ENCODE measurements at regions not wholly inside any gene's neighbourhood (a gene's known extent, or its start where the extent isn't known, plus 50 kb on each side); places are given as distances from the start of the nearest gene placed in this dataset.

GRCh38 chr10:124336186-124336585 lies 82.5 kb downstream of the OAT start:
- H3K4me1 ChIP-seq (ENCODE audit: control insufficient read depth, insufficient read depth, low read length) = no peaks in the 10 kb centered on the region
- no peak overlapping the region for H3K4me3 ChIP-seq (ENCODE audit: low read length)
- no peaks in the 10 kb centered on the region for H3K9me3 ChIP-seq (ENCODE audit: control insufficient read depth, low read length)
- H3K9ac ChIP-seq (ENCODE audit: low read length) = no peak overlapping the region
- H3K27me3 ChIP-seq (ENCODE audit: control insufficient read depth, insufficient read depth, low read length) = no peaks in the 10 kb centered on the region
- H3K36me3 ChIP-seq (ENCODE audit: control insufficient read depth, insufficient read depth, low read length) = no peaks in the 10 kb centered on the region

GRCh38 chr10:124333931-124334330 lies 84.8 kb downstream of the OAT start:
- Histone ChIP-seq H3K27me3 (ENCODE audit: control insufficient read depth, insufficient read depth, low read length) (no peaks in the 10 kb centered on the region), H3K4me1 (ENCODE audit: control insufficient read depth, insufficient read depth, low read length) (no peaks in the 10 kb centered on the region), H3K9ac (ENCODE audit: low read length) (no peak overlapping the region), H3K36me3 (ENCODE audit: control insufficient read depth, insufficient read depth, low read length) (no peaks in the 10 kb centered on the region), H3K4me3 (ENCODE audit: low read length) (no peak overlapping the region), H3K9me3 (ENCODE audit: control insufficient read depth, low read length) (no peaks in the 10 kb centered on the region)

DNA sequence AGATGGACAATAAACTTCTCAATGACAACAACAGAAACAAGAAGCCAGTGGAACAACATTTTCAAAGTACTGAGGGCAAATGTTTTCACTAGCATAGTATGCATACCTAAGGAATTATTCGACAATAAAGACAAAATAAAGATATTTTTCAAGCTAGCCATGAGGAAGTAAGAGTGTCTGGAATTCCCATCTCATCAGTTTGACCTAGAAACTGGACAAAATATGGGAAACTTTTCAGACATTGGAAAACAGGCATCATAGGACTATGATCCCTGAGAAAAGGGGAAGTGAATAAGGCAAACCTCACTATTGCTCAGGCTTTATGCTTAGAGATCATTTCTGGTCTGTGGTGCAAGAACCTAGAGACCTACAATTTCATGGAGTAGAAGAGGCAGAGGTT lies 86.3 kb downstream of the OAT start:
- Histone ChIP-seq H3K4me1 (ENCODE audit: control insufficient read depth, insufficient read depth, low read length) (no peaks in the 10 kb centered on the region), H3K36me3 (ENCODE audit: control insufficient read depth, insufficient read depth, low read length) (no peaks in the 10 kb centered on the region), H3K4me3 (ENCODE audit: low read length) (no peak overlapping the region), H3K27me3 (ENCODE audit: control insufficient read depth, insufficient read depth, low read length) (no peaks in the 10 kb centered on the region), H3K9ac (ENCODE audit: low read length) (no peak overlapping the region), H3K9me3 (ENCODE audit: control insufficient read depth, low read length) (no peaks in the 10 kb centered on the region)

- H3K27me3 ChIP-seq (ENCODE audit: control insufficient read depth, insufficient read depth, low read length) = no peaks in the 10 kb centered on the region
- no peaks in the 10 kb centered on the region for H3K36me3 ChIP-seq (ENCODE audit: control insufficient read depth, insufficient read depth, low read length)
- H3K9ac ChIP-seq (ENCODE audit: low read length) = no peak overlapping the region
- H3K4me1 ChIP-seq (ENCODE audit: control insufficient read depth, insufficient read depth, low read length) = no peaks in the 10 kb centered on the region
- no peak overlapping the region for H3K4me3 ChIP-seq (ENCODE audit: low read length)
- no peaks in the 10 kb centered on the region for H3K9me3 ChIP-seq (ENCODE audit: control insufficient read depth, low read length)
Observed at GRCh38 chr10:124329941-124330340, 88.8 kb downstream of the OAT start.

- Histone ChIP-seq H3K4me1 (ENCODE audit: control insufficient read depth, insufficient read depth, low read length) (no peaks in the 10 kb centered on the region), H3K9me3 (ENCODE audit: control insufficient read depth, low read length) (no peaks in the 10 kb centered on the region), H3K36me3 (ENCODE audit: control insufficient read depth, insufficient read depth, low read length) (no peaks in the 10 kb centered on the region), H3K9ac (ENCODE audit: low read length) (no peak overlapping the region), H3K4me3 (ENCODE audit: low read length) (no peak overlapping the region), H3K27me3 (ENCODE audit: control insufficient read depth, insufficient read depth, low read length) (no peaks in the 10 kb centered on the region)
Observed at GRCh38 chr10:124329362-124329761, 89.4 kb downstream of the OAT start.

DNA sequence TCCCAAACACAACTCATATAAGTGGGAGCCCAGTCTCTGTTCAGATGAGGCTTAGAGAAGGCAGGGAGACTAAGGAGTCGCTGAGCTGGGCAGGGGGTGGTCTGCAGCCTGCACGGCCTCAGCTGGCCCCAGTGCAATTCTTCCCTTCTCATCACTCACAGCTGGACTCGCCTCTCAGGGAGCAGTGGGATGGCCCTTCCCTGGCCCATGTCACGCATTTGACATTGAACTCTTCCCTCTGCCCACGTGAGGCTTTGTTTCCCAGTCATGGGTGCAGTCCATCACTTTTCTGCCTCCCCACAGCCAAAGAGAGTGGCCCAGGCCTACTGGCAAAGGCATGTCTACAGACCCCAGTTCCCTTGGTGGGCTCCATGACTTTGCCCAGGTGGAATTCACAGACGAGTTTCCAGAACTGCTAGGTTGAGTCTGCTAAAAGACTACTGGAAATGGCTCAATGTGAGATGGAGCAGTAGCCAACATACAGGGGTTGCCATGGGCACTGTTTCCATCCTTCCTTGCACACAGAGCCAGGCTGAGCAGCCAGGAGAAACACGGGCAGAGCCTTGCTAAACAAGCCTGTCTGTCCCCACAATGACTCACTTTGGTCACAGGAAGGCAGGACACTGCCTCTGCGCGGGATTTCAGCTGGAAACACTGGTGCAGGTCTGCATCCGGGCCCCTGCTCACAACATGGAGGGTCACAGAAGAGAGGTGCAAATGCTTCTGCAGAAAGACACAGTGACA lies 90.1 kb downstream of the OAT start:
- H3K27me3 ChIP-seq (ENCODE audit: control insufficient read depth, insufficient read depth, low read length) = no peaks in the 10 kb centered on the region
- no peaks in the 10 kb centered on the region for H3K9me3 ChIP-seq (ENCODE audit: control insufficient read depth, low read length)
- no peaks in the 10 kb centered on the region for H3K36me3 ChIP-seq (ENCODE audit: control insufficient read depth, insufficient read depth, low read length)
- H3K4me1 ChIP-seq (ENCODE audit: control insufficient read depth, insufficient read depth, low read length) = no peaks in the 10 kb centered on the region
- no peak overlapping the region for H3K9ac ChIP-seq (ENCODE audit: low read length)
- no peak overlapping the region for H3K4me3 ChIP-seq (ENCODE audit: low read length)

- Histone ChIP-seq H3K9ac (ENCODE audit: low read length) (no peak overlapping the region), H3K4me3 (ENCODE audit: low read length) (no peak overlapping the region), H3K4me1 (ENCODE audit: control insufficient read depth, insufficient read depth, low read length) (no peaks in the 10 kb centered on the region), H3K9me3 (ENCODE audit: control insufficient read depth, low read length) (no peaks in the 10 kb centered on the region), H3K36me3 (ENCODE audit: control insufficient read depth, insufficient read depth, low read length) (no peaks in the 10 kb centered on the region), H3K27me3 (ENCODE audit: control insufficient read depth, insufficient read depth, low read length) (no peaks in the 10 kb centered on the region)
Observed at GRCh38 chr10:124325998-124326636, 92.6 kb downstream of the OAT start.

GRCh38 chr10:124325633-124325914 lies 93.1 kb downstream of the OAT start:
- no peaks in the 10 kb centered on the region for H3K4me1 ChIP-seq (ENCODE audit: control insufficient read depth, insufficient read depth, low read length)
- H3K4me3 ChIP-seq (ENCODE audit: low read length) = no peak overlapping the region
- H3K9ac ChIP-seq (ENCODE audit: low read length) = no peak overlapping the region
- H3K27me3 ChIP-seq (ENCODE audit: control insufficient read depth, insufficient read depth, low read length) = no peaks in the 10 kb centered on the region
- H3K9me3 ChIP-seq (ENCODE audit: control insufficient read depth, low read length) = no peaks in the 10 kb centered on the region
- no peaks in the 10 kb centered on the region for H3K36me3 ChIP-seq (ENCODE audit: control insufficient read depth, insufficient read depth, low read length)

GRCh38 chr10:124324856-124325632 lies 93.7 kb downstream of the OAT start:
- no peaks in the 10 kb centered on the region for H3K27me3 ChIP-seq (ENCODE audit: control insufficient read depth, insufficient read depth, low read length)
- no peak overlapping the region for H3K4me3 ChIP-seq (ENCODE audit: low read length)
- H3K9ac ChIP-seq (ENCODE audit: low read length) = no peak overlapping the region
- no peaks in the 10 kb centered on the region for H3K9me3 ChIP-seq (ENCODE audit: control insufficient read depth, low read length)
- H3K36me3 ChIP-seq (ENCODE audit: control insufficient read depth, insufficient read depth, low read length) = no peaks in the 10 kb centered on the region
- H3K4me1 ChIP-seq (ENCODE audit: control insufficient read depth, insufficient read depth, low read length) = no peaks in the 10 kb centered on the region

DNA sequence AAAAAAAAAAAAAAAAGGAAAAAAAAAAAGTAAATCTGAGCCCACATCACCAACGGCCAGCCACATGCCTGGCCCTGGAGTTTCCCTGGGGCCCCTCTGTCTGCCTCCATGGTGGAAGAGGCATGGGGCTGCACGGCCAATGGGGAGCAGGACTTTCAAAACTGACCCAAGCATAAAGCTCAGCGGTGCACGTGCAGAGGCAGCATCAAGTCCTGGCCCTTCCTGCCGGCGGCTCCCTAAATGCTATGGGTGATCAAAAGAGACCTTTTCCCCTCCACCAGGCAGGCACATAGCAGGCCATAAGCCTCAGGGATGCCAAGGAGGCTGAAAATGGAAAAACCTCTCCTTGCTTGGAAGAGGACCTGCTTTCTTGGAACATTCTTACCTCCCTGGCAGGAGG lies 94.3 kb downstream of the OAT start:
- Histone ChIP-seq H3K36me3 (ENCODE audit: control insufficient read depth, insufficient read depth, low read length) (no peaks in the 10 kb centered on the region), H3K4me3 (ENCODE audit: low read length) (no peak overlapping the region), H3K9ac (ENCODE audit: low read length) (no peak overlapping the region), H3K27me3 (ENCODE audit: control insufficient read depth, insufficient read depth, low read length) (no peaks in the 10 kb centered on the region), H3K9me3 (ENCODE audit: control insufficient read depth, low read length) (no peaks in the 10 kb centered on the region), H3K4me1 (ENCODE audit: control insufficient read depth, insufficient read depth, low read length) (no peaks in the 10 kb centered on the region)

GRCh38 chr10:124323806-124324205 lies 94.9 kb downstream of the OAT start:
- no peaks in the 10 kb centered on the region for H3K36me3 ChIP-seq (ENCODE audit: control insufficient read depth, insufficient read depth, low read length)
- no peaks in the 10 kb centered on the region for H3K4me1 ChIP-seq (ENCODE audit: control insufficient read depth, insufficient read depth, low read length)
- H3K9me3 ChIP-seq (ENCODE audit: control insufficient read depth, low read length) = no peaks in the 10 kb centered on the region
- H3K27me3 ChIP-seq (ENCODE audit: control insufficient read depth, insufficient read depth, low read length) = no peaks in the 10 kb centered on the region
- H3K4me3 ChIP-seq (ENCODE audit: low read length) = no peak overlapping the region
- H3K9ac ChIP-seq (ENCODE audit: low read length) = no peak overlapping the region

DNA sequence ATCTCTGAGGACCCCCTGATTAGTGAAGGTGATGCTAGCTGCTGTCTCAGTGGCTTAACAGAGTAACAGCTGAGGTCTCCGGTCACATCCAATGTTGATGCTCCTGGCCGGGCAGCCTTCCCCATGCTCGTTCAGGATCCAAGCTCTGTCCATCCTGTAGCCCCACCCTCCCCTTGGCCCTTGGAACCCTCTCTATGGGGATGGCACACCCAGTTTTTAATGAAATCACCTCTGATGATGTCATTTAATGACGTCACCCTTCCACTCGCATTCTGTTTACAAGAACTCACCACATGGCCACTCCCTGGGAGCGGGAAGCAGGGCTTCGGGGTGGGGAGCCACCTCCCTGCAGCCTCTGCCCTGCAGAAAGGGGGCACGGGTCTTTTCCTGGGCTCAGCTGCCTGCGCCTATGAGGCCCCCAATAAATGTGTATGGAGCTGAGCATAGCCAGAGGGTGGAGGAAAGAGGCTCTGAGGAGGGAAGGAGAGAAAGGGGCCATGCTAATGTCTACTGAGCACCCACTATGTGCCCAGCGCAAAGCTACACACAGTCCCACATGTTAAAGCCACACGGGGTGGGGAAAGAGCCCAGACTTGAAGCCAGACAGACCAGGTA lies 95.5 kb downstream of the OAT start:
- H3K27me3 ChIP-seq (ENCODE audit: control insufficient read depth, insufficient read depth, low read length) = no peaks in the 10 kb centered on the region
- no peaks in the 10 kb centered on the region for H3K9me3 ChIP-seq (ENCODE audit: control insufficient read depth, low read length)
- no peaks in the 10 kb centered on the region for H3K4me1 ChIP-seq (ENCODE audit: control insufficient read depth, insufficient read depth, low read length)
- no peaks in the 10 kb centered on the region for H3K36me3 ChIP-seq (ENCODE audit: control insufficient read depth, insufficient read depth, low read length)
- H3K4me3 ChIP-seq (ENCODE audit: low read length) = no peak overlapping the region
- no peak overlapping the region for H3K9ac ChIP-seq (ENCODE audit: low read length)
